RPMI7951 (cell line): ENCODE measurements at regions not wholly inside any gene's neighbourhood (a gene's known extent, or its start where the extent isn't known, plus 50 kb on each side); places are given as distances from the start of the nearest gene placed in this dataset.

Experiments
- DNase-seq: peaks from one replicate; pipeline ENCODE4 v3.0.0-alpha.2; 2012; ENCODE audit warnings: low read depth

- no peak for DNase-seq
Measured at GRCh38 chr4:104896660-104897645, 249.7 kb upstream of the TET2 start.

GRCh38 chr4:104899863-104900262, 246.8 kb upstream of the TET2 start:
- DNase-seq, result no peak

GRCh38 chr4:104901438-104901837, 245.2 kb upstream of the TET2 start:
- peak; percentile 20 for DNase-seq

- DNase-seq, result no peak
Measured at GRCh38 chr4:104901961-104902605, 244.6 kb upstream of the TET2 start.

GRCh38 chr4:104905065-104905464, 241.6 kb upstream of the TET2 start:
- DNase-seq, result no peak

GRCh38 chr4:104905546-104905945, 241.1 kb upstream of the TET2 start:
- DNase-seq, result no peak

- peak; percentile 6 for DNase-seq
Measured at GRCh38 chr4:104906276-104906675, 240.4 kb upstream of the TET2 start.

GRCh38 chr4:104907074-104907649, 239.5 kb upstream of the TET2 start:
- DNase-seq, result peak; percentile 17

- no peak for DNase-seq
Measured at GRCh38 chr4:104907991-104908390, 238.7 kb upstream of the TET2 start.

GRCh38 chr4:104909376-104909775, 237.3 kb upstream of the TET2 start:
- no peak for DNase-seq

- DNase-seq, result no peak
Measured at GRCh38 chr4:104912518-104912917, 234.2 kb upstream of the TET2 start.

- no peak for DNase-seq
Measured at GRCh38 chr4:104915373-104915772, 231.3 kb upstream of the TET2 start.

- no peak for DNase-seq
Measured at GRCh38 chr4:104915864-104916263, 230.8 kb upstream of the TET2 start.

GRCh38 chr4:104919406-104919805, 227.3 kb upstream of the TET2 start:
- no peak for DNase-seq

GRCh38 chr4:104930298-104930697, 216.4 kb upstream of the TET2 start:
- DNase-seq, result no peak

GRCh38 chr4:104930745-104931736, 215.6 kb upstream of the TET2 start:
- DNase-seq, result peak; percentile 51

GRCh38 chr4:104938624-104939023, 208.1 kb upstream of the TET2 start:
- no peak for DNase-seq

- no peak for DNase-seq
Measured at GRCh38 chr4:104940927-104941326, 205.7 kb upstream of the TET2 start.

- peak; percentile 5 for DNase-seq
Measured at GRCh38 chr4:104941661-104942062, 205.0 kb upstream of the TET2 start.

- DNase-seq, result no peak
Measured at GRCh38 chr4:104942990-104943743, 203.5 kb upstream of the TET2 start.

GRCh38 chr4:104944596-104944995, 202.1 kb upstream of the TET2 start:
- no peak for DNase-seq
